Activated naive CD4-positive, alpha-beta T cell treated with anti-CD3 and anti-CD28 coated beads for 36 hours (primary cell): ENCODE measurements at regions not wholly inside any gene's neighbourhood (a gene's known extent, or its start where the extent isn't known, plus 50 kb on each side); places are given as distances from the start of the nearest gene placed in this dataset.

Experiments used
- CTCF ChIA-PET: fragments of 350-600 bp; sonication (Branson Sonifier 250); formaldehyde crosslinking; loops from one replicate; lab custom pipeline; 2021; ENCODE audit warnings: antibody characterized with exemption; lab: Charles Lee
- DNase-seq: peaks from one replicate; pipeline ENCODE4 v3.0.0-alpha.2; 2020
- H3K27ac Mint-ChIP-seq: one replicate; pipeline ENCODE4 v1.8.0; 2021; ENCODE audit warnings: mild to moderate bottlenecking, mixed read lengths
- H3K27me3 Mint-ChIP-seq: one replicate; pipeline ENCODE4 v1.8.0; 2021; ENCODE audit warnings: low read depth, mixed read lengths
- H3K36me3 Mint-ChIP-seq: one replicate; pipeline ENCODE4 v1.8.0; 2021; ENCODE audit warnings: low read depth, mixed read lengths
- H3K4me1 Mint-ChIP-seq: one replicate; pipeline ENCODE4 v1.8.0; 2021; ENCODE audit warnings: low read depth, mixed read lengths
- H3K4me3 Mint-ChIP-seq: one replicate; pipeline ENCODE4 v1.8.0; 2021; ENCODE audit warnings: mild to moderate bottlenecking, moderate library complexity, mixed read lengths
- H3K9me3 Mint-ChIP-seq: one replicate; pipeline ENCODE4 v1.8.0; 2021; ENCODE audit warnings: mixed read lengths
- intact Hi-C: fragments of 100-400 bp; cut with micrococcal nuclease; formaldehyde crosslinking; loops from one replicate; pipeline ENCODE4 v1.15.1; 2023

GRCh38 chr1:238900334-238900865 lies 486.0 kb upstream of the CHRM3 start:
- CTCF ChIA-PET, result no interaction called here
- H3K9me3 Mint-ChIP-seq, result peaks cover 23% of the 10 kb centered on the region
- H3K27ac Mint-ChIP-seq, result no peak overlapping the region
- DNase-seq, result no peak
- H3K4me3 Mint-ChIP-seq, result no peak overlapping the region
- peaks cover 2% of the 10 kb centered on the region for H3K27me3 Mint-ChIP-seq
- intact Hi-C loops, result no loop called here
- H3K4me1 Mint-ChIP-seq, result no peaks in the 10 kb centered on the region
- peaks cover 2% of the 10 kb centered on the region for H3K36me3 Mint-ChIP-seq

GRCh38 chr1:238898856-238899255 lies 487.5 kb upstream of the CHRM3 start:
- peaks cover 23% of the 10 kb centered on the region for H3K9me3 Mint-ChIP-seq
- H3K4me3 Mint-ChIP-seq, result no peak overlapping the region
- intact Hi-C loops, result no loop called here

GRCh38 chr1:238895911-238896310 lies 490.5 kb upstream of the CHRM3 start:
- DNase-seq, result no peak
- no peaks in the 10 kb centered on the region for H3K4me1 Mint-ChIP-seq
- H3K27me3 Mint-ChIP-seq, result peaks cover 2% of the 10 kb centered on the region
- intact Hi-C loops, result no loop called here
- CTCF ChIA-PET, result no interaction called here
- peaks cover 5% of the 10 kb centered on the region for H3K9me3 Mint-ChIP-seq
- H3K36me3 Mint-ChIP-seq, result no peaks in the 10 kb centered on the region
- H3K4me3 Mint-ChIP-seq, result no peak overlapping the region
- no peak overlapping the region for H3K27ac Mint-ChIP-seq

More at GRCh38 chr1:238898856-238899255, 487.5 kb upstream of the CHRM3 start:
- Mint-ChIP-seq H3K4me1 (no peaks in the 10 kb centered on the region), H3K36me3 (peaks cover 2% of the 10 kb centered on the region), H3K27me3 (peaks cover 2% of the 10 kb centered on the region), H3K27ac (no peak overlapping the region)
- DNase-seq, result no peak
- CTCF ChIA-PET, result no interaction called here

- intact Hi-C loops, result no loop called here
- Mint-ChIP-seq H3K4me3 (no peak overlapping the region), H3K4me1 (no peaks in the 10 kb centered on the region), H3K9me3 (peaks cover 1% of the 10 kb centered on the region), H3K27ac (no peak overlapping the region), H3K27me3 (no peaks in the 10 kb centered on the region), H3K36me3 (no peaks in the 10 kb centered on the region)
- DNase-seq, result no peak
- CTCF ChIA-PET, result interaction anchor here (0.7 kb wide), 1 partner anchor 284 kb away, joined by 4 read pairs; no protein-coding TSS in a partner anchor
Observed at GRCh38 chr1:238892612-238893011, 493.8 kb upstream of the CHRM3 start.

- intact Hi-C loops, result no loop called here
- CTCF ChIA-PET, result no interaction called here
- DNase-seq, result no peak
Observed at GRCh38 chr1:238861342-238862066, 524.9 kb upstream of the CHRM3 start.

GRCh38 chr1:238833919-238834318 lies 552.4 kb upstream of the CHRM3 start:
- Mint-ChIP-seq H3K27me3 (no peaks in the 10 kb centered on the region), H3K4me3 (no peak overlapping the region), H3K36me3 (no peaks in the 10 kb centered on the region), H3K4me1 (no peaks in the 10 kb centered on the region), H3K27ac (no peak overlapping the region), H3K9me3 (peaks cover 9% of the 10 kb centered on the region)
- intact Hi-C loops, result no loop called here
- CTCF ChIA-PET, result no interaction called here
- DNase-seq, result no peak

More at GRCh38 chr1:238861342-238862066, 524.9 kb upstream of the CHRM3 start:
- Mint-ChIP-seq H3K4me3 (no peak overlapping the region), H3K9me3 (peaks cover 2% of the 10 kb centered on the region), H3K27me3 (no peaks in the 10 kb centered on the region), H3K4me1 (no peaks in the 10 kb centered on the region), H3K36me3 (no peaks in the 10 kb centered on the region), H3K27ac (no peak overlapping the region)

GRCh38 chr1:238832106-238832505 lies 554.3 kb upstream of the CHRM3 start:
- H3K36me3 Mint-ChIP-seq, result no peaks in the 10 kb centered on the region
- no peak overlapping the region for H3K4me3 Mint-ChIP-seq
- no peak overlapping the region for H3K27ac Mint-ChIP-seq
- intact Hi-C loops, result no loop called here
- peaks cover 7% of the 10 kb centered on the region for H3K9me3 Mint-ChIP-seq
- DNase-seq, result no peak
- CTCF ChIA-PET, result no interaction called here
- H3K27me3 Mint-ChIP-seq, result no peaks in the 10 kb centered on the region
- no peaks in the 10 kb centered on the region for H3K4me1 Mint-ChIP-seq

GRCh38 chr1:238830036-238830611 lies 556.2 kb upstream of the CHRM3 start:
- Mint-ChIP-seq H3K27me3 (no peaks in the 10 kb centered on the region), H3K9me3 (peaks cover 7% of the 10 kb centered on the region), H3K27ac (no peak overlapping the region), H3K36me3 (no peaks in the 10 kb centered on the region), H3K4me3 (no peak overlapping the region), H3K4me1 (no peaks in the 10 kb centered on the region)
- CTCF ChIA-PET, result no interaction called here
- intact Hi-C loops, result no loop called here
- no peak for DNase-seq

- CTCF ChIA-PET, result no interaction called here
- Mint-ChIP-seq H3K36me3 (no peaks in the 10 kb centered on the region), H3K27me3 (no peaks in the 10 kb centered on the region), H3K9me3 (peaks cover 9% of the 10 kb centered on the region), H3K4me1 (no peaks in the 10 kb centered on the region), H3K4me3 (no peak overlapping the region), H3K27ac (no peak overlapping the region)
- DNase-seq, result no peak
- intact Hi-C loops, result no loop called here
Observed at GRCh38 chr1:238826891-238827290, 559.5 kb upstream of the CHRM3 start.

GRCh38 chr1:238823416-238823815 lies 563.0 kb upstream of the CHRM3 start:
- intact Hi-C loops, result no loop called here
- Mint-ChIP-seq H3K27ac (no peak overlapping the region), H3K4me3 (no peak overlapping the region)

GRCh38 chr1:238811211-238811879 lies 575.0 kb upstream of the CHRM3 start:
- H3K36me3 Mint-ChIP-seq, result no peaks in the 10 kb centered on the region
- H3K4me3 Mint-ChIP-seq, result no peak overlapping the region
- peaks cover 7% of the 10 kb centered on the region for H3K9me3 Mint-ChIP-seq
- intact Hi-C loops, result no loop called here
- CTCF ChIA-PET, result no interaction called here
- no peaks in the 10 kb centered on the region for H3K27me3 Mint-ChIP-seq
- no peak for DNase-seq
- H3K27ac Mint-ChIP-seq, result no peak overlapping the region
- no peaks in the 10 kb centered on the region for H3K4me1 Mint-ChIP-seq

More at GRCh38 chr1:238823416-238823815, 563.0 kb upstream of the CHRM3 start:
- CTCF ChIA-PET, result no interaction called here
- no peak for DNase-seq
- Mint-ChIP-seq H3K4me1 (no peaks in the 10 kb centered on the region), H3K27me3 (no peaks in the 10 kb centered on the region), H3K9me3 (peaks cover 1% of the 10 kb centered on the region), H3K36me3 (no peaks in the 10 kb centered on the region)

GRCh38 chr1:238790882-238791281 lies 595.5 kb upstream of the CHRM3 start:
- CTCF ChIA-PET, result no interaction called here
- H3K27me3 Mint-ChIP-seq, result no peaks in the 10 kb centered on the region
- no peak overlapping the region for H3K27ac Mint-ChIP-seq
- H3K36me3 Mint-ChIP-seq, result no peaks in the 10 kb centered on the region
- no peak overlapping the region for H3K4me3 Mint-ChIP-seq
- H3K4me1 Mint-ChIP-seq, result no peaks in the 10 kb centered on the region
- H3K9me3 Mint-ChIP-seq, result peaks cover 3% of the 10 kb centered on the region
- DNase-seq, result no peak
- intact Hi-C loops, result no loop called here
